Caco-2 (cell line): ENCODE measurements at regions not wholly inside any gene's neighbourhood (a gene's known extent, or its start where the extent isn't known, plus 50 kb on each side); places are given as distances from the start of the nearest gene placed in this dataset.

ENCODE experiments used
- BruUV-seq: library from RNA; stranded (reverse); fragments of 400-500 nt; replicated peaks from 2 replicates; lab custom pipeline; 2021; lab: Mats Ljungman, UMichigan
- CTCF ChIA-PET: fragments of 300-600 bp; sonication (Branson Sonifier 250); formaldehyde crosslinking; loops from one replicate; lab custom pipeline; 2022; ENCODE audit warnings: antibody characterized with exemption; lab: Charles Lee
- POLR2A ChIA-PET: fragments of 300-600 bp; sonication (Branson Sonifier 250); formaldehyde crosslinking; loops from one replicate; lab custom pipeline; 2022; ENCODE audit warnings: antibody characterized with exemption; lab: Charles Lee
- DNase-seq, 2 experiments: peaks; one replicate each; pipeline versions ENCODE4 v3.0.0 to v3.0.0-alpha.2; 2020 to 2022
- H3K27me3 ChIP-seq: replicated peaks from 2 replicates; pipeline ENCODE4 v1.6.0; 2011; ENCODE audit warnings: low read length; ENCODE audit not compliant: control insufficient read depth, insufficient read depth
- H3K36me3 ChIP-seq: 2 replicates; pipeline ENCODE4 v1.5.1; 2011; ENCODE audit warnings: low read length; ENCODE audit not compliant: control insufficient read depth, insufficient read depth
- H3K4me1 ChIP-seq: fragments of 250-450 bp; sonication (Bioruptor Pico); 2 replicates; pipeline ENCODE4 v1.5.1; 2020; ENCODE audit warnings: mild to moderate bottlenecking
- H3K4me3 ChIP-seq: 2 replicates; pipeline ENCODE4 v1.5.1; 2011; ENCODE audit warnings: low read depth, mild to moderate bottlenecking, control low read depth, low read length
- H3K9me3 ChIP-seq: fragments of 250-450 bp; sonication (Bioruptor Pico); 2 replicates; pipeline ENCODE4 v1.5.1; 2020; ENCODE audit warnings: mild to moderate bottlenecking, moderate library complexity
- H3K27ac Mint-ChIP-seq: one replicate; pipeline ENCODE4 v1.8.0; 2022; ENCODE audit warnings: mixed read lengths; ENCODE audit not compliant: unreplicated experiment
- H3K27me3 Mint-ChIP-seq: one replicate; pipeline ENCODE4 v1.8.0; 2022; ENCODE audit warnings: mixed read lengths; ENCODE audit not compliant: insufficient read depth, unreplicated experiment
- H3K36me3 Mint-ChIP-seq: one replicate; pipeline ENCODE4 v1.8.0; 2022; ENCODE audit warnings: mild to moderate bottlenecking, mixed read lengths; ENCODE audit not compliant: insufficient read depth, unreplicated experiment
- H3K4me1 Mint-ChIP-seq: one replicate; pipeline ENCODE4 v1.8.0; 2022; ENCODE audit warnings: low read depth, mixed read lengths; ENCODE audit not compliant: unreplicated experiment
- H3K4me3 Mint-ChIP-seq: one replicate; pipeline ENCODE4 v1.8.0; 2022; ENCODE audit warnings: mild to moderate bottlenecking, moderate library complexity, mixed read lengths; ENCODE audit not compliant: unreplicated experiment
- H3K9me3 Mint-ChIP-seq: one replicate; pipeline ENCODE4 v1.8.0; 2022; ENCODE audit warnings: mixed read lengths; ENCODE audit not compliant: unreplicated experiment
- intact Hi-C: fragments of 100-400 bp; cut with micrococcal nuclease; formaldehyde crosslinking; loops from one replicate; pipeline ENCODE4 v1.10.0; 2022; ENCODE audit not compliant: unreplicated experiment
- TF ChIP-seq, protein P1 (sequence below), 2 experiments: fragments of 200-600 bp in 1 of 2; IDR thresholded peaks; 1 replicate in 1 of 2; 2 replicates in 1 of 2; pipeline versions ENCODE4 v1.5.1 to v1.8.0; 2011 to 2022; ENCODE audit warnings: antibody characterized with exemption in 1 of 2, control low read depth in 1 of 2, inconsistent platforms in 1 of 2, low read depth in 1 of 2, low read length in 1 of 2, mild to moderate bottlenecking in 1 of 2, moderate library complexity in 1 of 2; ENCODE audit not compliant: insufficient read depth in 1 of 2, severe bottlenecking in 1 of 2, unreplicated experiment in 1 of 2

DNA sequence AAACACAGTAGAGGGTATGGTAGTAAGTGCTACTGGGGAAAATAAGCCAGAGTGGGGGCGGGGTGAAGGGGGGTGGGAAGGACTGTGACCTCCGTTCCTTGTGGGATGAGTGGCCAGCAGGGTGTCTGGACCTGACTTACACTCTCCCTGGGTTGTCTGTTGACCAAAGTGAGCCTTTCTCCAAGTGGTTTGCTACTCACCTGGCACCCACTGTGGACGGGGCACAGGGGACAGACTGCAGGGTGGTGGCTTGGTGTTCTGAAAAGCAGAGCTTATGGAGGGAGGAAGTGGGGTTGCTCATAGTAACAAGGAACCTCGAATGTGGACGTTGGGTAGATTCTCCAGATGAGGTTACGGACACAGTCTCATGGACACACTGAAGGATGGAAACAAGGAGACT is 94.4 kb upstream of the VRK1 start:
- Mint-ChIP-seq H3K4me3 (no peak overlapping the region), H3K9me3 (no peaks in the 10 kb centered on the region), H3K27ac (no peak overlapping the region), H3K27me3 (peaks cover 14% of the 10 kb centered on the region), H3K36me3 (no peaks in the 10 kb centered on the region), H3K4me1 (no peaks in the 10 kb centered on the region)
- H3K4me3 ChIP-seq: no peak overlapping the region
- H3K9me3 ChIP-seq: no peaks in the 10 kb centered on the region
- no peaks in the 10 kb centered on the region for H3K36me3 ChIP-seq
- H3K4me1 ChIP-seq: no peaks in the 10 kb centered on the region
- POLR2A ChIA-PET: no interaction called here
- TF ChIP-seq, protein P1, sequence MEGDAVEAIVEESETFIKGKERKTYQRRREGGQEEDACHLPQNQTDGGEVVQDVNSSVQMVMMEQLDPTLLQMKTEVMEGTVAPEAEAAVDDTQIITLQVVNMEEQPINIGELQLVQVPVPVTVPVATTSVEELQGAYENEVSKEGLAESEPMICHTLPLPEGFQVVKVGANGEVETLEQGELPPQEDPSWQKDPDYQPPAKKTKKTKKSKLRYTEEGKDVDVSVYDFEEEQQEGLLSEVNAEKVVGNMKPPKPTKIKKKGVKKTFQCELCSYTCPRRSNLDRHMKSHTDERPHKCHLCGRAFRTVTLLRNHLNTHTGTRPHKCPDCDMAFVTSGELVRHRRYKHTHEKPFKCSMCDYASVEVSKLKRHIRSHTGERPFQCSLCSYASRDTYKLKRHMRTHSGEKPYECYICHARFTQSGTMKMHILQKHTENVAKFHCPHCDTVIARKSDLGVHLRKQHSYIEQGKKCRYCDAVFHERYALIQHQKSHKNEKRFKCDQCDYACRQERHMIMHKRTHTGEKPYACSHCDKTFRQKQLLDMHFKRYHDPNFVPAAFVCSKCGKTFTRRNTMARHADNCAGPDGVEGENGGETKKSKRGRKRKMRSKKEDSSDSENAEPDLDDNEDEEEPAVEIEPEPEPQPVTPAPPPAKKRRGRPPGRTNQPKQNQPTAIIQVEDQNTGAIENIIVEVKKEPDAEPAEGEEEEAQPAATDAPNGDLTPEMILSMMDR (IDR thresholded peaks at IDR 0.05; ENCODE audit: insufficient read depth in 1 of 2, low read depth in 1 of 2, low read length in 1 of 2, severe bottlenecking in 1 of 2, unreplicated experiment in 1 of 2): no peak
- CTCF ChIA-PET: no interaction called here
- no peak for DNase-seq
- no TSS peak for BruUV-seq
- H3K27me3 ChIP-seq: no peaks in the 10 kb centered on the region
- intact Hi-C loops: no loop called here

DNA sequence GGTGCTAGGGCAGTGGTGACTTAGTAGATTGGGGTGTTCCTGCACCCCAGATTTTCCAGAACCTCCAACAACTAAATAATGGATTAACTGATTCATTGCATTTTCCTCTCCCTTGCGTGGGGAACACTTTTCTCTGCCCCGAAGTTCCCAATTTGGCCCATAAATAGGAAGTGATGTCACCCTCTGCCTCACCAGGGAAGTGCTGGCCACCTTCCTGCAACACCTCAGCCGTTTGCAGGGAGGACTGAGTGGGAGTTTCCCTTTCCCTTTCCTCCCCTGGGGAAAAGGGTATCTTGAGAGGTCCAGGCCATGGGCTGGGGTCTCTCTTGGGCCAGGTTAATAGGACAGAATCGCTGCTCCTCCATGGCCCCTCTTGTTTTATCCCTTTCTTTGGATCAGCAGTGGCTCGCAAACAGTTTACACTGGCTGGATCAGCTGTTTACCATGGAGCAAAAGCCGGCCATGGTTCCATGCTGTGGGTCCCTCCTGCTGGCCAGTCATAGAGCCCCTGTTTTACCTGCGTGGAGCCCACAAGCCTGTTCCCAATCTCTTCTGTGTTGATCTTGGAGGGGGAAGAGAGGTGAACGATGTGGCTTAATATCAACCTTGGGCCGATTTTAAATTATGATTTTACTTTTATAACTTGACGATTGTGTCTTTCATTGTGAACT is 91.6 kb upstream of the VRK1 start:
- no peak for DNase-seq
- no TSS peak for BruUV-seq
- no peaks in the 10 kb centered on the region for H3K9me3 ChIP-seq
- no peaks in the 10 kb centered on the region for H3K36me3 Mint-ChIP-seq
- no peaks in the 10 kb centered on the region for H3K9me3 Mint-ChIP-seq
- H3K27me3 ChIP-seq: no peaks in the 10 kb centered on the region
- no peaks in the 10 kb centered on the region for H3K4me1 Mint-ChIP-seq
- TF ChIP-seq, protein P1 (IDR thresholded peaks at IDR 0.05; ENCODE audit: insufficient read depth in 1 of 2, low read depth in 1 of 2, low read length in 1 of 2, severe bottlenecking in 1 of 2, unreplicated experiment in 1 of 2): no peak
- H3K36me3 ChIP-seq: no peaks in the 10 kb centered on the region
- no peaks in the 10 kb centered on the region for H3K4me1 ChIP-seq
- H3K4me3 ChIP-seq: no peak overlapping the region
- H3K27ac Mint-ChIP-seq: no peak overlapping the region
- intact Hi-C loops: no loop called here
- H3K4me3 Mint-ChIP-seq: no peak overlapping the region
- ChIA-PET CTCF (no interaction called here), POLR2A (interaction anchor here (0.5 kb wide), 1 partner anchor 96 kb away, joined by 4 read pairs; no protein-coding TSS in a partner anchor)
- H3K27me3 Mint-ChIP-seq: peaks cover 14% of the 10 kb centered on the region

DNA sequence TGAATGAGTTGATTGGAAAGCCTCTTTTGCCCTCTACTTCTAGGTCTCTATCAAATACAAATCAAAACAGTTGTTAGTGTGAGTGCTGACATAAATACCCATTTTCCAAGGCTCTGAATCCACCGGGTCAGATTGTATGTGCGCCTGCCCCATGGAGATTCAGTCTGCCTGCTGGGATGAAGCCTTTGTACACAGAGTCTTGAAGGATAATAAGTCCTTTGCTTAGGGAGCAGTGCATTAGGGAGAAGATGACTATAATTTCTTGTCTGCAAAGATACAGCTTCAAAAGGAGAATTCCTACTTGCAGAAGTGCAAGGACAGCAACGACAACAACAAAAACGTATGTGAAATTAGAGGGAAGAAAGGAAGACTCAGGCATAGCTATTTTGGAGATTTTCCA is 90.3 kb upstream of the VRK1 start:
- no TSS peak for BruUV-seq
- intact Hi-C loops: no loop called here
- H3K36me3 ChIP-seq: no peaks in the 10 kb centered on the region

More for the DNA sequence above, 90.3 kb upstream of the VRK1 start:
- no peak overlapping the region for H3K27ac Mint-ChIP-seq
- CTCF ChIA-PET: no interaction called here
- H3K4me3 Mint-ChIP-seq: no peak overlapping the region
- POLR2A ChIA-PET: no interaction called here
- DNase-seq: no peak
- H3K27me3 ChIP-seq: no peaks in the 10 kb centered on the region
- no peak overlapping the region for H3K4me3 ChIP-seq
- no peaks in the 10 kb centered on the region for H3K4me1 Mint-ChIP-seq
- H3K27me3 Mint-ChIP-seq: peaks cover 14% of the 10 kb centered on the region
- H3K9me3 ChIP-seq: no peaks in the 10 kb centered on the region
- H3K9me3 Mint-ChIP-seq: no peaks in the 10 kb centered on the region
- TF ChIP-seq, protein P1 (IDR thresholded peaks at IDR 0.05; ENCODE audit: insufficient read depth in 1 of 2, low read depth in 1 of 2, low read length in 1 of 2, severe bottlenecking in 1 of 2, unreplicated experiment in 1 of 2): no peak
- H3K4me1 ChIP-seq: no peaks in the 10 kb centered on the region
- H3K36me3 Mint-ChIP-seq: no peaks in the 10 kb centered on the region
